ENCODE measurements at regions not wholly inside any gene's neighbourhood (a gene's known extent, or its start where the extent isn't known, plus 50 kb on each side); places are given as distances from the start of the nearest gene placed in this dataset.
A peak's percentile ranks its signal among the peaks of the same experiment; 100 is the strongest.

DNA sequence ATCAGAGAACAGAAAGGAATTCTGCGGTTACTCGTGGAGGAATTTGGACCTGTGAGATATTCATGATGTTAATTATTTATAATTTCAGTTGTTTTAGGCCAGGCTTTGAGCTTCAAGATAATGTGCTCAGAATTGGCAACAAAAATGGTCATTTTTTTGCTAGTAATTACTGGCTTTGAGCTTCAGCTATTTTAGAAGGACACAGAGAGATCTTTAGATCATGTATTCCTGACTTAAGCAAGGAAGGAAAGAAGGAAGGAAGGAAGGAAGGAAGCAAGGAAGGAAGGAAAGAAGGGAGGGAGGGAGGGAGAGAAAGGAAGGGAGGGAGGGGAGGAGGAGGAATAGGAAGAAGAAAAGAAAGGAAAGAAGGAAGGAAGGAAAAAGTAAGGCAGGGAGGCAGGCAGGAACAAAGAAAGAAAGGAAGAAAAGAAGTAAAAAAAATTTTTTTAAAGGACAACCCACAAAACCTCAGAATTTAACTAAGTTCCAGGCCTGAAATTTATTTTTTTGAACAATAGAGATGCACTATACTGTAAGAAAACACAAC lies 277.9 kb upstream of the KLF3 start (continued):
- TF ChIP-seq, protein P1, sequence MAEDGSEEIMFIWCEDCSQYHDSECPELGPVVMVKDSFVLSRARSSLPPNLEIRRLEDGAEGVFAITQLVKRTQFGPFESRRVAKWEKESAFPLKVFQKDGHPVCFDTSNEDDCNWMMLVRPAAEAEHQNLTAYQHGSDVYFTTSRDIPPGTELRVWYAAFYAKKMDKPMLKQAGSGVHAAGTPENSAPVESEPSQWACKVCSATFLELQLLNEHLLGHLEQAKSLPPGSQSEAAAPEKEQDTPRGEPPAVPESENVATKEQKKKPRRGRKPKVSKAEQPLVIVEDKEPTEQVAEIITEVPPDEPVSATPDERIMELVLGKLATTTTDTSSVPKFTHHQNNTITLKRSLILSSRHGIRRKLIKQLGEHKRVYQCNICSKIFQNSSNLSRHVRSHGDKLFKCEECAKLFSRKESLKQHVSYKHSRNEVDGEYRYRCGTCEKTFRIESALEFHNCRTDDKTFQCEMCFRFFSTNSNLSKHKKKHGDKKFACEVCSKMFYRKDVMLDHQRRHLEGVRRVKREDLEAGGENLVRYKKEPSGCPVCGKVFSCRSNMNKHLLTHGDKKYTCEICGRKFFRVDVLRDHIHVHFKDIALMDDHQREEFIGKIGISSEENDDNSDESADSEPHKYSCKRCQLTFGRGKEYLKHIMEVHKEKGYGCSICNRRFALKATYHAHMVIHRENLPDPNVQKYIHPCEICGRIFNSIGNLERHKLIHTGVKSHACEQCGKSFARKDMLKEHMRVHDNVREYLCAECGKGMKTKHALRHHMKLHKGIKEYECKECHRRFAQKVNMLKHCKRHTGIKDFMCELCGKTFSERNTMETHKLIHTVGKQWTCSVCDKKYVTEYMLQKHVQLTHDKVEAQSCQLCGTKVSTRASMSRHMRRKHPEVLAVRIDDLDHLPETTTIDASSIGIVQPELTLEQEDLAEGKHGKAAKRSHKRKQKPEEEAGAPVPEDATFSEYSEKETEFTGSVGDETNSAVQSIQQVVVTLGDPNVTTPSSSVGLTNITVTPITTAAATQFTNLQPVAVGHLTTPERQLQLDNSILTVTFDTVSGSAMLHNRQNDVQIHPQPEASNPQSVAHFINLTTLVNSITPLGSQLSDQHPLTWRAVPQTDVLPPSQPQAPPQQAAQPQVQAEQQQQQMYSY (CRISPR knock-in tag; IDR thresholded peaks at IDR 0.05) = no peak
- TF ChIP-seq, protein P2, sequence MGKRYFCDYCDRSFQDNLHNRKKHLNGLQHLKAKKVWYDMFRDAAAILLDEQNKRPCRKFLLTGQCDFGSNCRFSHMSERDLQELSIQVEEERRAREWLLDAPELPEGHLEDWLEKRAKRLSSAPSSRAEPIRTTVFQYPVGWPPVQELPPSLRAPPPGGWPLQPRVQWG (CRISPR knock-in tag; IDR thresholded peaks at IDR 0.05; ENCODE audit: borderline replicate concordance, low read depth) = no peak
- TF ChIP-seq ZNF816 (CRISPR knock-in tag; IDR thresholded peaks at IDR 0.05; ENCODE audit: borderline replicate concordance) = no peak
- no peak for TF ChIP-seq ZFP90 (CRISPR knock-in tag; IDR thresholded peaks at IDR 0.05; ENCODE audit: borderline replicate concordance)
- TF ChIP-seq KLF9 (CRISPR knock-in tag; IDR thresholded peaks at IDR 0.05; ENCODE audit: low read depth) = no peak
- TF ChIP-seq SIX4 (CRISPR knock-in tag; IDR thresholded peaks at IDR 0.05) = no peak
- no peak for TF ChIP-seq ZNF260 (CRISPR knock-in tag; IDR thresholded peaks at IDR 0.05; ENCODE audit: borderline replicate concordance, low read depth)
- no peak for TF ChIP-seq ZNF781 (CRISPR knock-in tag; IDR thresholded peaks at IDR 0.05; ENCODE audit: borderline replicate concordance, not compliant biosample characterization)
- TF ChIP-seq ZNF83 (CRISPR knock-in tag; IDR thresholded peaks at IDR 0.05; ENCODE audit: borderline replicate concordance) = no peak
- TF ChIP-seq, protein P3, sequence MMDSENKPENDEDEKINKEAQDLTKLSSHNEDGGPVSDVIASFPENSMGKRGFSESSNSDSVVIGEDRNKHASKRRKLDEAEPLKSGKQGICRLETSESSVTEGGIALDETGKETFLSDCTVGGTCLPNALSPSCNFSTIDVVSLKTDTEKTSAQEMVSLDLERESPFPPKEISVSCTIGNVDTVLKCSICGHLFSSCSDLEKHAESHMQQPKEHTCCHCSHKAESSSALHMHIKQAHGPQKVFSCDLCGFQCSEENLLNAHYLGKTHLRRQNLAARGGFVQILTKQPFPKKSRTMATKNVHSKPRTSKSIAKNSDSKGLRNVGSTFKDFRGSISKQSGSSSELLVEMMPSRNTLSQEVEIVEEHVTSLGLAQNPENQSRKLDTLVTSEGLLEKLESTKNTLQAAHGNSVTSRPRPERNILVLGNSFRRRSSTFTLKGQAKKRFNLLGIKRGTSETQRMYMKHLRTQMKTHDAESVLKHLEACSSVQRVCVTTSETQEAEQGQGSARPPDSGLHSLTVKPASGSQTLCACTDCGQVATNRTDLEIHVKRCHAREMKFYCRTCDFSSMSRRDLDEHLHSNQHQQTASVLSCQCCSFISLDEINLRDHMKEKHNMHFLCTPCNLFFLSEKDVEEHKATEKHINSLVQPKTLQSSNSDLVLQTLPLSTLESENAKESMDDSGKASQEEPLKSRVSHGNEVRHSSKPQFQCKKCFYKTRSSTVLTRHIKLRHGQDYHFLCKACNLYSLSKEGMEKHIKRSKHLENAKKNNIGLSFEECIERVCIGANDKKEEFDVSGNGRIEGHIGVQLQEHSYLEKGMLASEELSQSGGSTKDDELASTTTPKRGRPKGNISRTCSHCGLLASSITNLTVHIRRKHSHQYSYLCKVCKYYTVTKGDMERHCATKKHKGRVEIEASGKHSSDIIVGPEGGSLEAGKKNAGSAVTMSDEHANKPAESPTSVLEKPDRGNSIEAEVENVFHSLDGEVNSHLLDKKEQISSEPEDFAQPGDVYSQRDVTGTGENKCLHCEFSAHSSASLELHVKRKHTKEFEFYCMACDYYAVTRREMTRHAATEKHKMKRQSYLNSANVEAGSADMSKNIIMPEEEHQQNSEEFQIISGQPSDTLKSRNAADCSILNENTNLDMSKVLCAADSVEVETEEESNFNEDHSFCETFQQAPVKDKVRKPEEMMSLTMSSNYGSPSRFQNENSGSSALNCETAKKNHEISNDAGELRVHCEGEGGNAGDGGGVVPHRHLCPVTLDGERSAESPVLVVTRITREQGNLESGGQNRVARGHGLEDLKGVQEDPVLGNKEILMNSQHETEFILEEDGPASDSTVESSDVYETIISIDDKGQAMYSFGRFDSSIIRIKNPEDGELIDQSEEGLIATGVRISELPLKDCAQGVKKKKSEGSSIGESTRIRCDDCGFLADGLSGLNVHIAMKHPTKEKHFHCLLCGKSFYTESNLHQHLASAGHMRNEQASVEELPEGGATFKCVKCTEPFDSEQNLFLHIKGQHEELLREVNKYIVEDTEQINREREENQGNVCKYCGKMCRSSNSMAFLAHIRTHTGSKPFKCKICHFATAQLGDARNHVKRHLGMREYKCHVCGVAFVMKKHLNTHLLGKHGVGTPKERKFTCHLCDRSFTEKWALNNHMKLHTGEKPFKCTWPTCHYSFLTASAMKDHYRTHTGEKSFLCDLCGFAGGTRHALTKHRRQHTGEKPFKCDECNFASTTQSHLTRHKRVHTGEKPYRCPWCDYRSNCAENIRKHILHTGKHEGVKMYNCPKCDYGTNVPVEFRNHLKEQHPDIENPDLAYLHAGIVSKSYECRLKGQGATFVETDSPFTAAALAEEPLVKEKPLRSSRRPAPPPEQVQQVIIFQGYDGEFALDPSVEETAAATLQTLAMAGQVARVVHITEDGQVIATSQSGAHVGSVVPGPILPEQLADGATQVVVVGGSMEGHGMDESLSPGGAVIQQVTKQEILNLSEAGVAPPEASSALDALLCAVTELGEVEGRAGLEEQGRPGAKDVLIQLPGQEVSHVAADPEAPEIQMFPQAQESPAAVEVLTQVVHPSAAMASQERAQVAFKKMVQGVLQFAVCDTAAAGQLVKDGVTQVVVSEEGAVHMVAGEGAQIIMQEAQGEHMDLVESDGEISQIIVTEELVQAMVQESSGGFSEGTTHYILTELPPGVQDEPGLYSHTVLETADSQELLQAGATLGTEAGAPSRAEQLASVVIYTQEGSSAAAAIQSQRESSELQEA (CRISPR knock-in tag; IDR thresholded peaks at IDR 0.05; ENCODE audit: not compliant biosample characterization) = no peak
- peak; percentile 90 for TF ChIP-seq ASH2L (IDR thresholded peaks at IDR 0.05; ENCODE audit: insufficient read length, low read depth, low read length)
- no peak for TF ChIP-seq GTF2F1 (IDR thresholded peaks at IDR 0.05; ENCODE audit: low read length)
- peak; percentile 45 for TF ChIP-seq HNRNPK (IDR thresholded peaks at IDR 0.05; ENCODE audit: low read depth, low read length, poor library complexity, severe bottlenecking)
- no peak for TF ChIP-seq ZNF891 (CRISPR knock-in tag; IDR thresholded peaks at IDR 0.05)
- no peak; the same call in 1 of the 2 replicates for TF ChIP-seq BCL6 (CRISPR knock-in tag; IDR thresholded peaks at IDR 0.05)
- no peak for TF ChIP-seq FOSL1 (CRISPR knock-in tag; IDR thresholded peaks at IDR 0.05; ENCODE audit: borderline replicate concordance)
- TF ChIP-seq, protein P4, sequence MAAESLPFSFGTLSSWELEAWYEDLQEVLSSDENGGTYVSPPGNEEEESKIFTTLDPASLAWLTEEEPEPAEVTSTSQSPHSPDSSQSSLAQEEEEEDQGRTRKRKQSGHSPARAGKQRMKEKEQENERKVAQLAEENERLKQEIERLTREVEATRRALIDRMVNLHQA (CRISPR knock-in tag; IDR thresholded peaks at IDR 0.05) = no peak
- TF ChIP-seq ZNF180 (CRISPR knock-in tag; IDR thresholded peaks at IDR 0.05; ENCODE audit: borderline replicate concordance, low read depth) = no peak
